GM12873 (cell line): ENCODE measurements at regions not wholly inside any gene's neighbourhood (a gene's known extent, or its start where the extent isn't known, plus 50 kb on each side); places are given as distances from the start of the nearest gene placed in this dataset.

Source experiments
- TF ChIP-seq, protein P1 (sequence below): IDR thresholded peaks from 2 replicates; pipeline ENCODE4 v1.5.1; 2012; ENCODE audit warnings: low read depth, mild to moderate bottlenecking, moderate library complexity, low read length, control low read depth; ENCODE audit not compliant: insufficient read depth; ENCODE audit errors: missing control alignments

DNA sequence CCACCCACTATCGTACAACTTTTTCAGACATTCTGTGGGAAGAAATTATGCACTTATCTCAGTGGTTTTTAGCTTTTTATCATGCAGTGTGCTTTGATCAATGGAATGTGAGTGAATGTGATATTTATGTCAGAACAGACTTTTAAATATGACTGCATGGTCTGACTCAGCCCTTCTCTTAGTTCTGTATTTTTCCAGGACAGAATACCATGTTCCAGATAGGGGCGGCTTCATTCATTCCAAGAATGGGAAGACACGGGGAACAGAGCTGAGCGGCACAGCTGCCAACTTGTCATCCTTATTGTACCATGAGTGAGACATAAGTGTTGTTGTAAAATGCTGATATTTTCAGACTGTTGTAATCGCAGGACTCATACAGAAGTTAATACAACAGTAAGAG is 214.6 kb upstream of the NCAM2 start:
- TF ChIP-seq, protein P1, sequence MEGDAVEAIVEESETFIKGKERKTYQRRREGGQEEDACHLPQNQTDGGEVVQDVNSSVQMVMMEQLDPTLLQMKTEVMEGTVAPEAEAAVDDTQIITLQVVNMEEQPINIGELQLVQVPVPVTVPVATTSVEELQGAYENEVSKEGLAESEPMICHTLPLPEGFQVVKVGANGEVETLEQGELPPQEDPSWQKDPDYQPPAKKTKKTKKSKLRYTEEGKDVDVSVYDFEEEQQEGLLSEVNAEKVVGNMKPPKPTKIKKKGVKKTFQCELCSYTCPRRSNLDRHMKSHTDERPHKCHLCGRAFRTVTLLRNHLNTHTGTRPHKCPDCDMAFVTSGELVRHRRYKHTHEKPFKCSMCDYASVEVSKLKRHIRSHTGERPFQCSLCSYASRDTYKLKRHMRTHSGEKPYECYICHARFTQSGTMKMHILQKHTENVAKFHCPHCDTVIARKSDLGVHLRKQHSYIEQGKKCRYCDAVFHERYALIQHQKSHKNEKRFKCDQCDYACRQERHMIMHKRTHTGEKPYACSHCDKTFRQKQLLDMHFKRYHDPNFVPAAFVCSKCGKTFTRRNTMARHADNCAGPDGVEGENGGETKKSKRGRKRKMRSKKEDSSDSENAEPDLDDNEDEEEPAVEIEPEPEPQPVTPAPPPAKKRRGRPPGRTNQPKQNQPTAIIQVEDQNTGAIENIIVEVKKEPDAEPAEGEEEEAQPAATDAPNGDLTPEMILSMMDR: no peak

DNA sequence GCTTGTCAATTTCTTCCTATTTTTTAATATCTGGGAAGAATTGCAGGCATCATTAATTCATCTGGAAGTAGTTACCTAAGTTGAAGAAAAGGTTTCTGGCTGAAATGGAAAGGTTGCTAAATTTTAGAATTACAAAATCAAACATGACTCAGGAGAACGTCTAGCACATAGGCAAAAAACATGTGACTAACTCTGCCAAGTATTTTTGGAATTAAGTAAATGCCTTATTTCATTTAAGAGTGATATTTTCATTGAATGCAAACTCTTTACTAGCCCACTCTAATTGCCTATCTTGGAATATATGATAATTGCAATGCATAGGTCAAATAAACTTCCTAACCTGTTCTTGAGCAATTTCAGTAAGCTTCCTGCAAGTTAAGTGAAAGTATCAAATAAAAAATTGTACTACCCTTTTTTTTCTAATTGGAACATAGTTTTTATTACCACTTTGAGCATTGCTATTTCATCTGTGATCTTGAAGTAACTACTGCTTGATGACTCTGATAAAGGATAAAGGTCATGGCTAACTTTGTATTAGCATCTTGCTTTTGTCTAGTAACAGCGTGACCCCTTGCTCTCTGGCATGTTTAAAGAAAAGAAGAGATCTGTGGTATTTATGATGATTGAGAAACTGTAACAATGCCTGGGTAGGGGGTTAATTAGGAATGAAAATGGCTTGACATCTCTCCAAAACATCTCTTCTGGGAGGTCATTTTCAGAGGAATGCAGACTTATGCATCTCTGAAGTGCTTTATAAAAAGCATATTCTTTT is 208.3 kb upstream of the NCAM2 start:
- TF ChIP-seq, protein P1: no peak

DNA sequence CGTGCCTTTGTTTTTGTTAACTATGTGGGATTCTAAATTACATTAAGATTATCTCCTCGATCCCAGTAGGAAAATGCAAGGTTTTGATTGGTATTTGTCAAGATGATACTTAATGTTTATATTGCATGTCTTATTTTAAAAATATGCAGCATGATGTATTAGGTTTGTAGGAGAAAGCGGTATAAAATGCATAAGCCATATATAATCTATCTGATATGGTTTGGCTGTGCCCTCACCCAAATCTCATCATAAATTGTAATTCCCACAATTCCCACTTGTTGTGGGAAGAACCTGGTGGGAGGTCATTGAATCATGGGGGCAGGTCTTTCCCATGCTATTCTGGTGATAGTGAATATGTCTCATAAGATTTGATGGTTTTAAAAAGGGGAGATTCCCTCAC is 198.1 kb upstream of the NCAM2 start:
- TF ChIP-seq, protein P1: no peak

DNA sequence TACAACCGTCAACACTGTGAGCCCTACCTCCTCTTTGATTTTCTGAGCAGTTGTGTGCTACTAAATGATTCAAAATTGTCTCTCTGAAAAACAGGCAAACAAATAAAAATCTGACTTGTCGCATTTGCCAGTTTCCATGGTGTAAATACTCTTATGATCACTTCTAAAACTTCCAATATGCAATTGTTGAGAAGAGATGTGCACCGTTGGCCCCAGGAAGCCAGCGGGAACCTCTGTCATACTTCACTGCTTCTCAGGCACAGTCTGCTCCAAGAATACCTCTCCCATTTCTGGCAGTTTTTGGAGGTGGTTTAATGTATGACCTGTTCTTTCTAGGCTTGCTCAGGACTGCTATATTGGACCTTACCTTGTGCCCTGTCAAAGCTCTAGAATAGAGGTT is 196.0 kb upstream of the NCAM2 start:
- TF ChIP-seq, protein P1: no peak

DNA sequence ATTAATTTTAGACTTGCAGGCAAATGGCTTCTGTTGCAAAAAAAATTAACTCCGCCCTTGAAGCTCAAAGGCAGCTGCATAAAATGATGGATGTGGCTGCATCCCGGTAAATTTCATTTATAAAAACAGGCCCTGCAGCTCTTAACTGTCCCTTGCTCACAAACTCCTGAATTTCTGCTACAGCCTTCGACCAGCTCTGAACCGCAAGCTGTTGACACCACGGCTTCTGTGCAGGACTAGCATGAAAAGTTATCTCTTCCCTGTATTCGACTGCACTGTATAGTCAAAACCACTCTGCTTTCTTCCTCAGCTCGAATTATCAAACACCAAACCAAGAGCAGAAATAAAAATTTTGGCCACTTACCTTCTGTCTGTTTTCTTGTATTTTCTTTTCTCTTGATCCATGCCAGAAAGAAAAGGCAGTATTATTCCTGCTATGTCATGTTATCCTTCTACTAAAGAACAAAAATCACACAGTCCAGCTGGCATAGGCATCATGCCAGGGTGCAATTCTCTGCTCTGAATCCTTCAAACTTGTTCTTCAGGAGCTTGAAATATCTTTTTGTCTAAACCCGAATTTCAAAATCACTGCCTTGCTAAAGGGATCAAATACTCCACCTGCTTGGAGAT is 195.5 kb upstream of the NCAM2 start:
- TF ChIP-seq, protein P1: no peak

DNA sequence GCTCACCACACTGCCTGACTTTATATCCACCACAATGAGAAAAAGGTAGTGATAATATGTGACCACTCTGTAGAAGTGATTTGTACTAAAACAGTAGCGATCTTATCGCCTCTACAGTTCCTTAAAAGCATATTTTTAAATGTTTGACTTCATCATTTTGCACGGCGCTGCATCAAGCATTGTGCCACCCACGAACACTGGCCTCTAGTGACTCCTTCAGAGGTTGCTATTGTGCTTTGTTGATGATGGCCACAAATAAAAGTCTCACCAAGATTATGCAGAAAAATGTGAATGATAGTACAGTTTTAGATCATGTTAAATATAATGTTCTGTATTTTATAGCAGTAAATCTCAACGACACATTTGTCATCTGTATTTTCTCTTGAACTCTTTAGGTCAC is 186.5 kb upstream of the NCAM2 start:
- TF ChIP-seq, protein P1: no peak

DNA sequence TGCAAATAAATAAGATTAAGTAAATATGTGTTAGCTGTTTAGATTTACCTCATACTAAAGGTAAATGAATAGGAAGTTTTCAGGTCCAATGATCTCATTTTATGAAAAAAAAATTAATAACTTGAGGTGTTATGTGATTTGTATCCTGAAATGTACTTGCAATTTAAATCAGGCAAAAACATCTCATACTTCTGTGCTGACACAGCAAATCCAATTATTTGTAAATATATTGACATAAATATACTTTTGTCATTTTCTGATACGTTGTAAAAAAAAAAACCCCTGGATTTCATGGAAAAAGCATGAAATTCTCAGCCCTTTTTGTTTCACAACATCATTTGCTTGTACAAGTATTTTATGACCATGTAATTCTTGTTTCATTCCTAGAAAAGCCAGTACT is 184.1 kb upstream of the NCAM2 start:
- TF ChIP-seq, protein P1: no peak
